SK-N-SH (cell line): ENCODE measurements at regions not wholly inside any gene's neighbourhood (a gene's known extent, or its start where the extent isn't known, plus 50 kb on each side); places are given as distances from the start of the nearest gene placed in this dataset.
"Not testable (repeated sequence)": the region's sequence is repeated elsewhere in the genome, so short reads cannot be mapped to it uniquely, and the experiment has no call there.

Source experiments
- CTCF ChIA-PET: fragments of 300-600, 350-600 bp; formaldehyde crosslinking; extraction: SDS; loops from one replicate; lab custom pipeline; 2021; lab: Yijun Ruan, JAX
- POLR2A ChIA-PET: fragments of 350-600 bp; sonication (Branson Sonifier 250); formaldehyde crosslinking; extraction: SDS; loops from one replicate; lab custom pipeline; 2020; ENCODE audit warnings: antibody characterized with exemption, inconsistent platforms; lab: Yijun Ruan, JAX
- DNase-seq: peaks from one replicate; pipeline ENCODE4 v3.0.0; 2012
- H2AFZ ChIP-seq: fragments of 200-600 bp; sonication (generic); 2 replicates; pipeline ENCODE4 v1.8.1; 2016; ENCODE audit warnings: antibody characterized with exemption, mild to moderate bottlenecking, low read depth
- H3F3A ChIP-seq: fragments of 200-600 bp; sonication (generic); replicated peaks from 2 replicates; pipeline ENCODE3; 2016; ENCODE audit warnings: antibody characterized with exemption, mild to moderate bottlenecking; ENCODE audit not compliant: insufficient read depth
- H3K27ac ChIP-seq, 2 experiments: fragments of 200-500 bp in 1 of 2; fragments of 200-600 bp in 1 of 2; sonication (Bioruptor generic) in 1 of 2; sonication (generic), shearing (Covaris generic) in 1 of 2; 2 replicates each; pipeline versions ENCODE4 v1.5.1 to v1.6.1; 2014 to 2016; ENCODE audit warnings: low read depth in 2 of 2, inconsistent platforms in 1 of 2, low read length in 1 of 2, mild to moderate bottlenecking in 1 of 2, mixed read lengths in 1 of 2
- H3K27me3 ChIP-seq: fragments of 200-600 bp; sonication (generic), shearing (Covaris generic); 2 replicates; pipeline ENCODE4 v1.6.1; 2016; ENCODE audit warnings: mixed run types; ENCODE audit not compliant: insufficient read depth
- H3K36me3 ChIP-seq, 2 experiments: fragments of 200-500 bp in 1 of 2; fragments of 200-600 bp in 1 of 2; sonication (Bioruptor generic) in 1 of 2; sonication (generic) in 1 of 2; replicated peaks in 1 of 2; 2 replicates each; pipeline versions ENCODE3 to v1.5.1; 2014 to 2016; ENCODE audit warnings: low read length in 1 of 2, mild to moderate bottlenecking in 1 of 2; ENCODE audit not compliant: insufficient read depth in 2 of 2, control insufficient read depth in 1 of 2
- H3K4me1 ChIP-seq, 2 experiments: fragments of 200-500 bp in 1 of 2; fragments of 200-600 bp in 1 of 2; sonication (Bioruptor generic) in 1 of 2; sonication (generic), shearing (Covaris generic) in 1 of 2; 2 replicates each; pipeline versions ENCODE4 v1.5.1 to v1.6.1; 2014 to 2016; ENCODE audit warnings: low read depth in 1 of 2, low read length in 1 of 2, mixed run types in 1 of 2; ENCODE audit not compliant: insufficient read depth in 2 of 2, control insufficient read depth in 1 of 2
- H3K4me2 ChIP-seq: fragments of 200-600 bp; sonication (generic), shearing (Covaris generic); 2 replicates; pipeline ENCODE4 v1.6.1; 2017; ENCODE audit warnings: mixed run types
- H3K4me3 ChIP-seq, 2 experiments: fragments of 200-500 bp in 1 of 2; fragments of 200-600 bp in 1 of 2; sonication (Bioruptor generic) in 1 of 2; sonication (generic), shearing (Covaris generic) in 1 of 2; 2 replicates each; pipeline versions ENCODE4 v1.5.1 to v1.8.1; 2014 to 2016; ENCODE audit warnings: low read depth in 2 of 2, inconsistent platforms in 1 of 2, low read length in 1 of 2, mild to moderate bottlenecking in 1 of 2, mixed read lengths in 1 of 2, moderate library complexity in 1 of 2
- H3K79me2 ChIP-seq: fragments of 200-600 bp; sonication (generic); 2 replicates; pipeline ENCODE4 v1.8.1; 2017; ENCODE audit warnings: mild to moderate bottlenecking; ENCODE audit not compliant: insufficient read depth
- H3K9ac ChIP-seq: fragments of 200-600 bp; sonication (generic); 2 replicates; pipeline ENCODE4 v1.6.1; 2017; ENCODE audit warnings: mixed run types
- H3K9me2 ChIP-seq: fragments of 200-600 bp; sonication (generic); 2 replicates; pipeline ENCODE4 v1.6.1; 2017; ENCODE audit warnings: mixed run types
- H3K9me3 ChIP-seq: fragments of 200-600 bp; sonication (generic); 2 replicates; pipeline ENCODE4 v1.6.1; 2017; ENCODE audit warnings: mixed run types, mild to moderate bottlenecking, moderate library complexity
- H4K20me1 ChIP-seq: fragments of 200-600 bp; sonication (generic); 2 replicates; pipeline ENCODE4 v1.6.1; 2017; ENCODE audit warnings: mild to moderate bottlenecking, mixed run types; ENCODE audit not compliant: insufficient read depth
- FOXM1 ChIP-seq: IDR thresholded peaks from 2 replicates; pipeline ENCODE4 v1.4.0; 2012; ENCODE audit warnings: low read depth, mild to moderate bottlenecking
- MEF2A ChIP-seq: IDR thresholded peaks from 2 replicates; pipeline ENCODE4 v1.4.0; 2012; ENCODE audit warnings: low read depth, borderline replicate concordance
- NFIC ChIP-seq: IDR thresholded peaks from 2 replicates; pipeline ENCODE4 v1.4.0; 2012; ENCODE audit warnings: borderline replicate concordance
- RAD21 ChIP-seq: IDR thresholded peaks from 2 replicates; pipeline ENCODE4 v1.6.1; 2012; ENCODE audit warnings: mild to moderate bottlenecking, low read length
- RFX5 ChIP-seq: IDR thresholded peaks from 2 replicates; pipeline ENCODE4 v1.6.1; 2012; ENCODE audit warnings: mild to moderate bottlenecking, improper control_type of control experiment, low read length
- SMC3 ChIP-seq: IDR thresholded peaks from 2 replicates; pipeline ENCODE4 v1.6.1; 2012; ENCODE audit warnings: low read depth, low read length, improper control_type of control experiment
- TAF1 ChIP-seq: IDR thresholded peaks from 2 replicates; pipeline ENCODE4 v1.6.1; 2012; ENCODE audit warnings: low read depth, mild to moderate bottlenecking, low read length, moderate library complexity, borderline replicate concordance
- TEAD4 ChIP-seq: IDR thresholded peaks from 2 replicates; pipeline ENCODE4 v1.4.0; 2012; ENCODE audit warnings: mild to moderate bottlenecking, borderline replicate concordance; ENCODE audit not compliant: insufficient read depth
- WGBS: methylation state at CpG from one replicate; pipeline ENCODE4 v1.1.6; 2017; ENCODE audit warnings: low lambda C conversion rate; 5-methylcytosine and 5-hydroxymethylcytosine counted together
- TF ChIP-seq, protein P1 (sequence below): fragments of 150-350 bp; IDR thresholded peaks from 2 replicates; pipeline ENCODE4 v1.6.1; 2017; ENCODE audit warnings: antibody characterized with exemption, low read length, low read depth, borderline replicate concordance
- TF ChIP-seq, protein P2 (sequence below): fragments of 200-600 bp; sonication (generic); IDR thresholded peaks from 2 replicates; pipeline ENCODE4 v1.6.1; 2017; ENCODE audit warnings: antibody characterized with exemption, mild to moderate bottlenecking, moderate library complexity

DNA sequence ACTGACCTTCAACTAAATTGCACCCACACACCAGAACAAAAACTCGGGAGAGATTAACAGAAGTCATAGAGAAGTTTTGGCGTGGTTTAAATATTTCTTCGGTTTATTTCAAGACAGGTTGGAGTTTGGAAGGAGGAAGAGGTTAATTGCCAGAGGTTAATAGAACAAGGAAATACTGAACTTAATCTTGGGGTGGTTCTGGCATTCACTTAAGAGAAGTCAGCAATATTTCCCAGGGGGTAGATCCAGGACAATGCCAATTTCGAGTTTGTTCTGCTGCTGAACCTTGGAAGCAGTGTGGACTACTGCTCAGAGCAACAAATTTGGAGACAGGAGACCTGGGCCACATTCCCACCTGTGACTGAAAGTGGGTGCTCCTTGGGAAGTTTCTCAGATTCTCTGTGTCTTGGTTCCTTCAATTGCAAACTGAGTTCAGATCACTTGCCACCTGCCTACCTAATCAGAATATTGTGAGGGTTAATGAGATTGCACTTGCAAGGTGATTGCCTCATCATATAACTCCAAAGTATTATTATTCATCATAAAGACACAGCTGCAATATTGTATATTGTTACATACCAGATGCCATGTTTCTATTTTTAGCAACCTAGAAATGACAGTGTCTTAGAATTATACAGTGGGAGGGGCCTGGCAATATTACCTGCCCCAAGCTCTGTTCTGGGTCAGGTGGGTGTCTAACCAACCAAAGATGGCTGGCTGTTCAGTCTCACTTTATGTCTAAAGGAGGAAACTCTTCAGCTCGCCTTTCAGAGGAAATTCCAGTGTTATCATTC is 217.4 kb downstream of the CDCA7 start:
- peaks cover 0 to 2% of the 10 kb centered on the region in 2 experiments; a peak in 2 of 4 replicates for H3K4me1 ChIP-seq
- no peak overlapping the region for H3K4me2 ChIP-seq
- no peaks in the 10 kb centered on the region for H3K9me2 ChIP-seq
- CTCF ChIA-PET = no interaction called here
- H3K27me3 ChIP-seq = no peaks in the 10 kb centered on the region
- no peak overlapping the region for H2AFZ ChIP-seq
- H3F3A ChIP-seq = no peaks in the 10 kb centered on the region
- H3K4me3 ChIP-seq = no peak overlapping the region
- no peaks in the 10 kb centered on the region for H3K79me2 ChIP-seq
- TF ChIP-seq FOXM1 (no peak), MEF2A (0 out of 2 replicates have a peak, but pooled peaks have one; percentile 1)
- TF ChIP-seq, all 33 proteins: peak for 1
- H3K9ac ChIP-seq = no peak overlapping the region
- H4K20me1 ChIP-seq = no peaks in the 10 kb centered on the region
- H3K27ac ChIP-seq = no peak overlapping the region
- H3K9me3 ChIP-seq = no peaks in the 10 kb centered on the region
- POLR2A ChIA-PET = no interaction called here
- no peak for DNase-seq
- H3K36me3 ChIP-seq = no peaks in the 10 kb centered on the region
- 66% methylated on average over 5 of the region's 5 CpGs for WGBS

DNA sequence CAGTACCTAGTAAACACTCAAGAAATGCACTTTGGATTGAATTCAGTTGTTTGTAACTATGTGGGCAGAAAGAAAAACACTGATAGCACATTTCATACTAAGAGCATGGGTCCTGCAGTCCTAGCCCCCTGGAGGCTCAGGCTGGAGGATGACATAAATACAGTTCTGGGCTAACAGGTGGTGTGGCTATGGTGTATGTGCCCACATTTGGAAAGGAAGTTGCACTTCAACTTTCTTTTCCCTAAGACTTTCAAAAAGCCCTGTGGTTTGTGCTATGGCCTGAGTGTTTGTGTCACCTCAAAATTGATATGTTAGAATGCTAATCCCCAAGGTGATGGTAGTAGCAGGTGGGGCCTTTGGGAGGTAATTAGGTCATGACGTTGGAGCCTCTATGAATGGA is 218.2 kb downstream of the CDCA7 start:
- no peak overlapping the region for H3K4me3 ChIP-seq
- H3K9me2 ChIP-seq = no peaks in the 10 kb centered on the region
- H4K20me1 ChIP-seq = no peaks in the 10 kb centered on the region
- no peaks in the 10 kb centered on the region for H3K9me3 ChIP-seq
- H3F3A ChIP-seq = no peaks in the 10 kb centered on the region
- WGBS = 83% methylated on average over 1 of the region's 1 CpG
- H3K4me2 ChIP-seq = no peak overlapping the region
- DNase-seq = no peak
- CTCF ChIA-PET = no interaction called here
- no peaks in the 10 kb centered on the region for H3K27me3 ChIP-seq
- TF ChIP-seq TAF1 = no peak
- no peak for TF ChIP-seq TEAD4
- TF ChIP-seq RAD21 = no peak
- no peak for TF ChIP-seq NFIC
- TF ChIP-seq SMC3 = no peak
- TF ChIP-seq, protein P1, sequence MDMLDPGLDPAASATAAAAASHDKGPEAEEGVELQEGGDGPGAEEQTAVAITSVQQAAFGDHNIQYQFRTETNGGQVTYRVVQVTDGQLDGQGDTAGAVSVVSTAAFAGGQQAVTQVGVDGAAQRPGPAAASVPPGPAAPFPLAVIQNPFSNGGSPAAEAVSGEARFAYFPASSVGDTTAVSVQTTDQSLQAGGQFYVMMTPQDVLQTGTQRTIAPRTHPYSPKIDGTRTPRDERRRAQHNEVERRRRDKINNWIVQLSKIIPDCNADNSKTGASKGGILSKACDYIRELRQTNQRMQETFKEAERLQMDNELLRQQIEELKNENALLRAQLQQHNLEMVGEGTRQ = no peak
- TF ChIP-seq, protein P2, sequence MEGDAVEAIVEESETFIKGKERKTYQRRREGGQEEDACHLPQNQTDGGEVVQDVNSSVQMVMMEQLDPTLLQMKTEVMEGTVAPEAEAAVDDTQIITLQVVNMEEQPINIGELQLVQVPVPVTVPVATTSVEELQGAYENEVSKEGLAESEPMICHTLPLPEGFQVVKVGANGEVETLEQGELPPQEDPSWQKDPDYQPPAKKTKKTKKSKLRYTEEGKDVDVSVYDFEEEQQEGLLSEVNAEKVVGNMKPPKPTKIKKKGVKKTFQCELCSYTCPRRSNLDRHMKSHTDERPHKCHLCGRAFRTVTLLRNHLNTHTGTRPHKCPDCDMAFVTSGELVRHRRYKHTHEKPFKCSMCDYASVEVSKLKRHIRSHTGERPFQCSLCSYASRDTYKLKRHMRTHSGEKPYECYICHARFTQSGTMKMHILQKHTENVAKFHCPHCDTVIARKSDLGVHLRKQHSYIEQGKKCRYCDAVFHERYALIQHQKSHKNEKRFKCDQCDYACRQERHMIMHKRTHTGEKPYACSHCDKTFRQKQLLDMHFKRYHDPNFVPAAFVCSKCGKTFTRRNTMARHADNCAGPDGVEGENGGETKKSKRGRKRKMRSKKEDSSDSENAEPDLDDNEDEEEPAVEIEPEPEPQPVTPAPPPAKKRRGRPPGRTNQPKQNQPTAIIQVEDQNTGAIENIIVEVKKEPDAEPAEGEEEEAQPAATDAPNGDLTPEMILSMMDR = no peak
- no peak for TF ChIP-seq RFX5
- TF ChIP-seq, all 33 proteins: peak for 0
- no peak overlapping the region for H2AFZ ChIP-seq
- H3K36me3 ChIP-seq = no peaks in the 10 kb centered on the region
- H3K27ac ChIP-seq = no peak overlapping the region
- no peaks in the 10 kb centered on the region for H3K79me2 ChIP-seq
- peaks cover 0 to 2% of the 10 kb centered on the region in 2 experiments; a peak in 2 of 4 replicates for H3K4me1 ChIP-seq
- H3K9ac ChIP-seq = no peak overlapping the region
- POLR2A ChIA-PET = no interaction called here

DNA sequence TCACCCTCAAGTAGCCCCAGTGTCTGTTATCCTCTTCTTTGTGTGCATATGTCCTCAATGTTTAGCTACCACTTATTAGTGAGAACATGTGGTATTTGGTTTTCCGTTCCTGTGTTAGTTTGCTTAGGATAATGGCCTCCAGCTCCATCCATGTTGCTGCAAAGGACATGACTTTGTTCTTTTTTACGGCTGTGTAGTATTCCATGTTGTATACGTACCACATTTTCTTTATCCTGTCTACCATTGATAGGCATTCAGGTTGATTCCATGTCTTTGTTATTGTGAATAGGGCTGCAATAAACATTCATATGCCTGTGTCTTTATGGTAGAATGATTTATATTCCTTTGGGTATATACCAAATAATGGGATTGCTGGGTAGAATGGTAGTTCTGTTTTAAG is 219.1 kb downstream of the CDCA7 start:
- DNase-seq, H3K4me2 ChIP-seq, H2AFZ ChIP-seq, H3K27me3 ChIP-seq, H3K9ac ChIP-seq, H3K9me2 ChIP-seq, H3K27ac ChIP-seq, H3F3A ChIP-seq, CTCF ChIA-PET, H3K4me1 ChIP-seq, H3K36me3 ChIP-seq, H3K79me2 ChIP-seq, H3K4me3 ChIP-seq, H4K20me1 ChIP-seq, H3K9me3 ChIP-seq: not testable (repeated sequence)
- POLR2A ChIA-PET = interaction anchor here (0.6 kb wide), 1 partner anchor 492 kb away, joined by 3 read pairs; no protein-coding TSS in a partner anchor
- WGBS = 96% methylated on average over 3 of the region's 3 CpGs
